ENCODE measurements at regions not wholly inside any gene's neighbourhood (a gene's known extent, or its start where the extent isn't known, plus 50 kb on each side); places are given as distances from the start of the nearest gene placed in this dataset.
A peak's percentile ranks its signal among the peaks of the same experiment; 100 is the strongest.

GRCh38 chr13:84865783-84866221 is 933.4 kb downstream of the SLITRK6 start (continued):
- no peak for TF ChIP-seq CTCF (IDR thresholded peaks at IDR 0.05 in 2 of 3, conservative IDR thresholded peaks at IDR 0.05 in 1 of 3; ENCODE audit: control insufficient read depth in 2 of 3, extremely low read depth in 1 of 3, insufficient read depth in 1 of 3, low read depth in 3 of 3, low read length in 3 of 3)
- TF ChIP-seq PKNOX1 (IDR thresholded peaks at IDR 0.05), result no peak
- TF ChIP-seq SIN3A (IDR thresholded peaks at IDR 0.05; ENCODE audit: low read depth, low read length), result no peak
- no peak for TF ChIP-seq RCOR1 (conservative IDR thresholded peaks at IDR 0.05; ENCODE audit: low read depth, low read length)
- TF ChIP-seq HDAC6 (IDR thresholded peaks at IDR 0.05; ENCODE audit: unreplicated experiment), result no peak
- no peak for TF ChIP-seq IRF3 (IDR thresholded peaks at IDR 0.05)

- CTCF ChIA-PET, result interaction anchor here (4.1 kb wide), 1 partner anchor 20 kb away, joined by 15 read pairs; no protein-coding TSS in a partner anchor
- in situ Hi-C loops (cut with MboI), result no loop called here
- FAIRE-seq, result no peak
Measured at GRCh38 chr13:84864341-84864740, 934.9 kb downstream of the SLITRK6 start.

More at GRCh38 chr13:84864341-84864740, 934.9 kb downstream of the SLITRK6 start:
- H3K4me1 ChIP-seq (ENCODE audit: control insufficient read depth, insufficient read depth, low read length), result no peaks in the 10 kb centered on the region
- ChIA-PET RAD21 (ENCODE audit: unreplicated experiment) (no interaction called here), POLR2A (interaction anchor here (0.5 kb wide), 1 partner anchor 587 kb away, joined by 3 read pairs; no protein-coding TSS in a partner anchor), SMC1A (ENCODE audit: uncharacterized antibody, unreplicated experiment) (interaction anchor here (1.9 kb wide), 1 partner anchor 19 kb away, joined by 4 read pairs; no protein-coding TSS in a partner anchor)
- H3K9ac ChIP-seq (ENCODE audit: control insufficient read depth, insufficient read depth, low read length), result no peak overlapping the region
- TF ChIP-seq ATF7 (IDR thresholded peaks at IDR 0.05; ENCODE audit: low read depth), result peak; percentile 37; the same call in 1 of the 2 replicates
- TF ChIP-seq EED (IDR thresholded peaks at IDR 0.05; ENCODE audit: low read depth), result no peak
- no peaks in the 10 kb centered on the region for H4K20me1 ChIP-seq (ENCODE audit: control insufficient read depth, insufficient read depth)
- BruUV-seq (replicated peaks), result no TSS peak
- H3K27ac ChIP-seq (ENCODE audit: control insufficient read depth, insufficient read depth), result no peak overlapping the region
- intact Hi-C loops (cut with micrococcal nuclease; ENCODE audit: unreplicated experiment), result no loop called here
- WGBS (ENCODE audit: insufficient coverage, insufficient replicate concordance, low lambda C conversion rate, missing lambda C conversion rate), result 0% methylated on average over 2 of the region's 2 CpGs
- H2AFZ ChIP-seq (ENCODE audit: control insufficient read depth, low read depth, low read length), result no peak overlapping the region
- ATAC-seq (peak; percentile 79), DNase-seq (ENCODE audit: low read depth, low spot score) (no peak)
- no peaks in the 10 kb centered on the region for H3K36me3 ChIP-seq (ENCODE audit: control insufficient read depth in 2 of 2, insufficient read depth in 2 of 2, low read length in 1 of 2)
- no peak overlapping the region for H3K4me2 ChIP-seq (ENCODE audit: control insufficient read depth, insufficient read depth)
- H3K79me2 ChIP-seq (ENCODE audit: control insufficient read depth, insufficient read depth, low read length), result no peaks in the 10 kb centered on the region
- H3K27me3 ChIP-seq (replicated peaks in 1 of 2; ENCODE audit: control insufficient read depth in 2 of 2, insufficient read depth in 2 of 2, low read length in 1 of 2), result no peaks in the 10 kb centered on the region
- no peak overlapping the region for H3K4me3 ChIP-seq
- H3K9me3 ChIP-seq (replicated peaks; ENCODE audit: control insufficient read depth, insufficient read depth, low read length), result no peaks in the 10 kb centered on the region
